Globus pallidus (tissue), 1 donor: ENCODE measurements at regions not wholly inside any gene's neighbourhood (a gene's known extent, or its start where the extent isn't known, plus 50 kb on each side); places are given as distances from the start of the nearest gene placed in this dataset.

Source experiments
- DNase-seq: peaks from one replicate; pipeline ENCODE4 v3.0.0-alpha.2; 2015; ENCODE audit warnings: low spot score

DNA sequence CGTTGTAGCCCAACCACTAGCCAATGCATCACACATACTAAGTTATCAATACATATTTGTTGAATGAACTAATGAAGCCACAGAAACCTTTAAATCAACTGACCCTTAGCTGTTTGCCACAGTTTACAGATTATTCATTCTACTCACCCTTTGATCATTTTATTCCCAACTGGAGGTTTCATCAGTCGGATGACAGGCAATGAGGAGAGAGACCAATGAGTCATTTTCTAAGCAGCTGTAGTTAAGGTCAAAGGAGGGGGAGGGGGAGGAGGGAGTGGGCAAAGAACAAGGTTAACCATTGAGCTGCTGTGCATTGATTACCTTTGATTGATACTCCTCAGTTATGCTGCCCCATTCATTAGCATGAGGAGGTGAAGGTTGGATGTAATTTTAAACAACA lies 469.5 kb downstream of the VRK1 start:
- no peak for DNase-seq

DNA sequence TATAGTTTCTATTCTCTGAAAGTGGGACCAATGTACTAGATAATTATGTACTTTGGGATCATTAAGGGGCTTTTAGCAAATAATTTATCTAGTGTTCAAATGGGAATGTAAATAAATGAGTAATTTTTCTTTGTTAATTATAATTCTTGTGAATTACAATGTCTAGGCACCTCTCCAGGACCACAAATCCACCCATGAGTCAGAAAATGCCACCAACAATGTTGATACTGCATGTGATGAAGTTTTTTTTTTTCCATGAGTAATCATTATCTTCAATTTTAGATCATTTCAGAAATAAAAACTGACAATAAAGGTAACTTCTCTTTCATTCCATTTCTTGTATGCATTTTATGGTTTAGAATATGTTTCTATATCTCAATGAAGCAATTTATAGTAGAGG lies 470.3 kb downstream of the VRK1 start:
- DNase-seq: no peak

DNA sequence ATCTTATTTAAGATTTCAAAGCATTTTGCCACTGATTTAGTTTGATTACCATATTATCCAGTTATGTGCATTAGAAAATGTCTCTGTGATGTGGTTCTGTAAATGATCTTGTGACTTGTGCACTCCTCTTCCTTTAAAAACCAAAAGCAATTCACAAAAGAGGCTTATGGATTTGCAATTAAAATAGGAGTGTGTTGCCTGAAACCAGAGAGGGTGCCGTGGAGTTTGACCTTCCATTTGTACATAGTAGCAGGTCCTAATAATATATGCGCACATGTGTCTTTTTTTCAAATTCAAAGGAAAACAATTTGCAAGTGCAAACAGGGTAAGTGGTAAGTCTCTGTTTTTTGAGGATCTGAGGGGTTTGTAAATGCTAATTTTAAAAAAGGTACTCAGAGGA lies 470.9 kb downstream of the VRK1 start:
- DNase-seq: no peak

DNA sequence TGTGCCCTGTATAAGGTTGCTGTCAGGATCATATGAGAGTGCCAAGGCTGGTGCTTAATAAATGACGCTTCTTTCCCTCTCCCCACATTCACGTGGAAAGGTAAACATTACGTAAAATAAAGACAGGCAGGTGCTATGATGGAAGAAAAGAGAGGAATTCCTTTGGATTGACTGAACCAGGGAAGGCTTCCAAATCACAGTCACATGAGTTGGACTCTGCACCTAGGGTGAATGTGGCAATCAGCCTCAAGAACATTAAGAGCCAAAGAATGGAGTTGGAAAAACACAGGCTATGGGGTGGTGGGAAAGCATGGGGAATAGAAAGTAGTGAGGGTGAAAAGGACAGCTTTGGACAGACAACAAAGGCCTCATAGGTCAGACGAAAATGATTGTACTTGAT lies 473.1 kb downstream of the VRK1 start:
- DNase-seq: no peak

DNA sequence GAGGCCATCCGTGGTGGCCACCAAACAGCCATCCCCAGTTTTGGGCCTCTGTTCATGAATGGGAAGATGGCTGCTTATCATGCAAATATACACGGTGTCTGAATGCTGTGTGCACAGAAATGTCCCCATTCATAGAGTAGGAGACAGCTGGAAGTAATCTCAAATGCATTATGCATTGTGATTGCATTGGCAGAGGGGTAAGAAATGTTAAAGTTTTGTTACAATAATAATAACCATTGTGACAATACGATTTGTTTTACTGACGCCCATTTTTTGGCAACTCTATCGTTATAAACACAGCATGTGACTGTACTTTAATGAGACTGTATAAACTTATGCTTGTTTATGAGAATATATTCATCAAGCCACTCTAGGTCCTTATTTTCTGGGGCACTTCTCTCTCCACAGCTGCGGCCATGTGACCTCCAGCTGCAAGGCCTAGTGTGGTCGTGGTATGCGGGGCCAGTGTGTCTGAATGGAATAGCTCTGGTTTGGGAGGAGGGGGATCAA lies 474.3 kb downstream of the VRK1 start:
- DNase-seq: no peak

DNA sequence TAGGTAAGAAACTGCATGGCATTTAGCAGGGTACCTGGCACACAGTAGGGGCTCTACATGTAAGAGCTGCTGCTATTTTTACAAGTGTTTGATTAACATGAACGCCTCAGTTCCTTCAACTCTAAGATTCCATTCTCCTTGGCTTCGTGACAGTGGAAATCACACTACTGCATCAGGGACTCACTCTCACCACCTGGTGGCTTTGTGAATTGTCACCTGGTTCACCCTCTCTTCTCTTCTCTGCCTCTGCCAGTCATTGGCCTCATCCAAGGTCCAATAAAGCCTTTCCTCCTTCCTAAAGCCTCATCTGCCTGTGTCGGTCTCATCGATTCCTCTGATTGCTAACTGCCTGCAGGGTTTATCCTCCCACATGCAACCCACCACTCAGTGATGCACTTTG lies 476.4 kb downstream of the VRK1 start:
- DNase-seq: no peak

DNA sequence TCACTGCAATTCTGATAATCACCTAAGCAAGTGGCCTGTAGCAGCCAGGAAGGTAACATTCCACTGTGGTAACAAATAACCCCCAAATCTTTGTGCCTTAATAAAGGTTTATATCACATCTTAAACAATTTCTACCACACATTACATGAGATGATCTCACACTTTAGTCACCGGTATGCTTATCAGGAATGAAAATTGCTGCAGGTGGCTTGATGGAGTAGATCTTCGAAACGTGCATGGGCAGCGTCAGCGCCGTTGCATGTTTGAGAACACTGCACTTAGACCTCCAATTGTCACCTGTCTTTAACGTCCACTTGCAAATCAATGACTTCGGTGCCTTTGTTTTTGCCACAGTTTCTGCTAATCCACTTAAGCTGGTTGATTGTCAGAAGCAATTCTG lies 477.4 kb downstream of the VRK1 start:
- DNase-seq: no peak

DNA sequence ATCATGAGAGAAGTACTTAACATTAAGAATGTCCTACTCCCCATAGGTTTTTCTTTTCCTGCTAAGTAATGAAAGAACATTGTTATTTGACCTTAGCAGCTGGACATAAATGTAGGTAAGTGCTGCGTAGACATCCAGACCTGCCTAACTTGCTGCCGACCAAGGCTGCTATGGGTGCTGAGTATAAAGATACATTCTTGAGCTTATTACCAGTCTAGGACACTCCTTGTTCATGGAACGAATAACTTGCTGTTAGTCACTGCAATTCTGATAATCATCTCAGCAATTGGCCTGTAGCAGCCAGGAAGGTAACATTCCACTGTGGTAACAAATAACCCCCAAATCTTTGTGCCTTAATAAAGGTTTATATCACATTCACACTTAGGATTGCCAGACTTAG lies 478.1 kb downstream of the VRK1 start:
- DNase-seq: no peak

DNA sequence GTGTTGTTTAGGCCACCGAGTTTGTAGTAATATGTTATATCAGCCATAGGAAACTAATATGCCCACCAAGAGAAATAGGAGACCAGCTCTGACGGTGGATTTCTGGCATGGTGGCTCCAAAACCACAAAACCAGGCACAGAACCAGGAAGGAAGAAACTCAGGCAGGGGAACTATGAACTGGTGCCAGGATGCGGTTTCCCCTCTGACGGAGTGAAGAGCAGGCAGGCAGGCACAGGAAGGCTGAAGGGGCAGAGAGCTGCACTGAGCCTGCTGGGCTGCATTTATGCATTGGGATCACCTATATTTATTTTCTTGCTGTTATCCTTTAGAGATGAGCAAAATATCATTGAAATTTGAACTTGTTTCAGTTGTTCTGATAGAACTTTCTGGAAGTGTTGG lies 479.4 kb downstream of the VRK1 start:
- no peak for DNase-seq

DNA sequence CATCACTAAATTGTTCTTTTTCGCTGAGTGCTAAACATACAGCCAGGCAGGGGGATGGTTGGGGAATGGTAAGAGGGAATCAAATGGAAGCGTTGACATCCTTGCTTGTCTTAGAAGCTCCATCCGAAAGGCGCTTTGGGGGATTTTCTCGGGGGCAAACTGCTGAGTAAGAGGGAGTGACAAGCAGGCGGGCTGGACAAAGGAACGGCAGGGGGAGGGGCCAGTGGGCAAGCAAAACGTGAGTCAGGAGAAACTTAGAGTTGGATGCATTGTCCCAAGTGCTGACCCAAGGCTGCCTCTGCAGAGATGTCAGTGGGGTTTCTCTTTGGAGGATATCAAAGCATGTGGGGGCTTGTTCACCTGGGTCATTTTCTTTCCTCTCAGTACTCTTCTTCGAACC lies 480.5 kb downstream of the VRK1 start:
- no peak for DNase-seq

DNA sequence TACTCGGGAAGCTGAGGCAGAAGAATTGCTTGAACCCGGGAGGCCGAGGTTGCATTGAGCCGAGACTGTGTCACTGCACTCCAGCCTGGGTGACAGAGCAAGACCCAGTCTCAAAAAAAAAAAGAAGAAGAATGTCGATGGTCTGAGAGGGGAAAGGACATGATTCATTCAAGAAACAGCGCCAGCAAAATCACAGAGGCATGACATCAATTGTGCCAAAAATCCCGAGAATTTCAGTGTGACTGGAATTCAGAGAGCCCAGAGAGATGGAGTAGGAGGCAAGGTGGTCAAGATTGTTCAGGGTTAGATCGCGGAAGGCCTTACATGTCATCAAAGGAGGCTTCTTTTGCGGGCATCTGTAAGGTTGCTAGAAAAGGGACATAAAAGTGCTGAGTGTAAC lies 483.3 kb downstream of the VRK1 start:
- no peak for DNase-seq

DNA sequence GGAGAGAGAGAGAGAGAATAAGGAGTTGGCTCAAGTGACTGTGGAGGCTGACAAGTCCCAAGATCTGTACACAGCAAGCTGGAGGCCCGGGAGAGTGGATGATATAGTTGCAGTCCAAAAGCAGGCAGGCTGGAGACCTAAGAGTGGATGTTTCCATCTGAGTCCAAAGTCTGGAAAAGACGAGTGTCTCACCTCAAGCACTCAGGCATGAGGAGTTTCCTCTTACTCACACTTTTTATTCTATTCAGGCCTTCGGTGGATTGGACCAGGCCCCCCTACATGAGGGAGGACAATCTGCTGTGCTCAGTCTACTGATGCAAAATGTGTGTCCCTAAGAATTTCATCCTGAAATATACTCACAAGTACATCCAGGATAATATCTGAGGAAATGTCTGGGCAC lies 484.6 kb downstream of the VRK1 start:
- DNase-seq: no peak

DNA sequence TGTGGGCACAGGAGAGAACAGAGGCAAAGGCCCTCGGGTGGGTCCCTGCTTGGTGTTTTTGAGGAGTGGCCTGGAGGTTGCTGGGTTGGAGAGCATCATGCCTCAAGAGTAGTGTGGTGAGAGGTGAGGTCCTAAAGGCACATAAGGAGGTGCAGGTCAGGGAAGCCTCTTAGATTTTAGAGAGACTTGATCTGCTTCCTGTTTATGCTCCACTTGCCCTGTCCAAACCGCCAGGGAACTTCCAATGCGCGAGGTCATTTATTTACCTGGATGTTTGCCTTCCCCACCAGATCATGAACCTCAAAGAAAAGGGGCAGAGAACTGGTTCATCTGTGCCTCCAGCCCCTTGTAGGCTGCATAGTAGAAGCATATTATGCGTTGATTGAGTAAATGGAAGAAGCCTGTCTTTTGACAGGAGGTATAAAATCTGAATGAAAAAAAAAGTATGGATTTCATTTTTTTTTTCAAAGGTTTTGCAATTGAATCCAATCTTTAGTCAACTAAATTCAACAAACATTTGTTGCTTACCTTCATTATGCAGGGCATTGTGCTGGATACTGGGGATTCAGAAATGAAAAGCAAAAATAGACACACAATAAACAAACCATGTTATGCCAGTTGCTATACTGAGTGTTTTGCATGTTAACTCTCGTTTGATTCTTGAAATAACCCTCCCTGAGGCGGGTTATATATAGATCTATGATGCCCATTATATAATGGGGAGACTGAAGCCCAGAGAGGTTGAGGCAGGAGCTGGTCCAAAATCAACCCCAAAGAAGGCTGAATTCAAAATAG lies 485.2 kb downstream of the VRK1 start:
- DNase-seq: no peak

DNA sequence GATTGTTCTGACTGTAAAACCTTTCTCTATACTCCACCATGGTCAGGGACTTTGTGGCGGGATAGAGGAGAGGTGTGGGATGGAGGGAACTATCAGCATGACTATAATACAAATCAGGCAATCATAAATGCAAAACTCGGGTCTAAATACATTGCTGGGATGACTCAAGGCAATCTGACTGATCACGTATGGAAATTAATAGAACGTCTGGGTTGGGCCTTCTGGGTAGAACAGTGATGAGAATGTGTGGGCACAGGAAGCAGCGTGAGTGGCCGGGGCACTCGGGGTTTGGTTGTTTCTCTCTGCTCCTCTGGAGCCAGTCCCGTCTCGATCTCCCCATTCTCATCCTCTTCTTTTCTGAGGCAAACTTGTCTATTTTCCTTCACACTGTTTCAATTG lies 485.8 kb downstream of the VRK1 start:
- no peak for DNase-seq

DNA sequence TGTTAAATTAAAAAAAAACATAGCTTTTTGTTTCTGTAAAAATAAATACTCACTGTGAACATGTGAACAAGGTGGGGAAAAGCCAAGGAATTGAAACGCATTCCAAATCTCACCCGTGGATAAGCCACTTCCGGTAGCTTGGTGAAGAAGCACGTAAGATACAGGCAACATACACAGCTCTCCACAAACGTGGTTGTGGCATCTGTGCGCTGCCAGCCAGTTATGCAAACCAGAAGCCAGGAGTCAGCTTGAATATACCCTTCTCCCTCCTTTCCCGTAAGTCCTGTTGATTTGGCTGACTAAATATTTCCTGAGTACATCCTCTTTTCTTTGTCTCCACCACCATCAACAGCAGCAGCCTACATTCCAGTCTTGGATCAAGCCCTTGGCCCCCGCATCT lies 486.2 kb downstream of the VRK1 start:
- DNase-seq: no peak

DNA sequence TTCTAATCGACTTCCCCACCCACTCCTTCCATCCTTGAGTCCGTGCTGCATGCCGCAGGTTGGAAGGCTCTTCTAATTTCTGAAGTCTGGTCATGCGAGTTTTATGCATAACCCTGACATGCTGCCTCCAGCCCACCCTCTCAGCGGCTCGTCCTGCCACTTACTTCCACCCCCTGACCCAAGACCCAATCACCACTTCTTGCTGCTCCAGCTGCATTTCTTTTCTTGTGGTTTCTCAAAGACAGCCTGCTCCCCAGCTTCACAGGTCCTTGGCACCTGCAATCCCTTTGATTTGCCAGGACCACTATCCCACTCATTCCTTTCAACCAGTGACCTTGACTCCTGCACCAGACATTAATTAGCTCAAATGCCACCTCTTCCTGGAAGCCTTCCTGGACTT lies 486.7 kb downstream of the VRK1 start:
- DNase-seq: no peak

DNA sequence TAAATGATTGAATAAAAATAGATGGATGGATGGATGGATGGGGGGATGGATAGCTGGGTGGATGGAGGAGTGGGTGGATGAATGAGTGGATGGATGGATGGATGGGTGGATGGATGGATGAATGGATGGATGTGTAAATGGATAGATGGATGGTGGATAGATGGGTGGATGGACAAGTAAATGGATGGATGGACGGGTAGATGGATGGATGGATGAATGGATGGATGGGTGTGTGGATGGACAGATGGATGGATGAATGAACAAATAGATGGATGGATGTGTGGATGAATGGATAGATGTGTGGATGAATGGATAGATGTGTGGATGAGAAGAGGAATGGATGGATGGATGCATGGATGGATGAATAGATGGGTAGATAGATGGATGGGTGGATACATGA lies 490.8 kb downstream of the VRK1 start:
- no peak for DNase-seq

DNA sequence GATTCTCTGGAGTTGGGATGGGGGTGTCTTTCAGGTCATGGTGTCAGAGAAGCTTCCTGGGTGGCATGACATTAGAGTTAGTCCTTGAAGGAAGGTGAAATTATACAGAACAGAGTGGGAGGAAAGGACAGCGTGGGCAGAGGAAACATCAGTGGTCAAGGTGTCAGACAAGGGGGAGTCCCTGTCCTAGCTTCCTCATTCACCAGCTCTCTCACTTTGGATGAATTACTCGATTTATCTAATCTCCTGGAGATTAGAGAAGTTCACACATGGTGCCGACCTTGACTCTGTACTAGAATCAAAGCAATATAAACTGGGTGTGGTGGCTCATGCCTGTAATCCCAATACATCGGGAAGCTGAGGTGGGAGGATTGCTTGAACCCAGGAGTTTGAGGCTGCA lies 492.9 kb downstream of the VRK1 start:
- no peak for DNase-seq

DNA sequence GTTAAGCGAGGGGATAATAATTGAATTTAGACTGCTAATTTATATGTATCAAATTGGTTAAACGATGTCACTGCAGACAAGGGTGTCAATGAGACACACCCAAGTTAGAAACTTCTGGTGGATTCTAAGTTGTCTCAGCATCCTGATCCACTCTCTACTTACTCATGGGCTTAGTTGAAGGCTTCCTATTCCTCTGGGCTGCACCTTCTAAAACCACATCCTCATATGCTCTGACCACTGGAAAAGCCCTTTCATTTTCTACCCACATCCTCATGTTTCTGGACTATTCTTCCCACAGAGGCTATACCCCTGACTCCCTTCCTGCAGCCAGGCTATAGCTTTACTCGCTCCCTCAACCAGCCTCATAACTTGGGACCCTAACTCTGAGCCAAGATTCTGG lies 493.8 kb downstream of the VRK1 start:
- no peak for DNase-seq

DNA sequence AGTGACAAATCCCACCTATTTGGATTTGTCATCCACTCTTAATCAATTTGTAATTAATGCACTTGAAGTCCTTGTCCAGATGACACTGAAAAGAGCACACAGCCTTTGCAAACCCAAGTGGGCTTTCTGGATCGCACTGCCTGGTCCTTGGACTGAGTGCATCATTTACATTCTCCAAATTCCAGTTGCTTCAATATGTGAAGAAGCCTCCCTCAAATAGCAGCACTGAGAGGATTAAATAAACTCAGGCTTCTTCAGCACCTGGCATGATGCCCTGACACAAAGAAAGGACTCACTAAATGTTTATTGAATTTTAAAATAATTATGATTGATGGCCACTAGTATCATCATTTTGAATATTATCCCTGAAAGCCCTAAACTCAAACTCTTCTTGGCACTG lies 496.5 kb downstream of the VRK1 start:
- DNase-seq: no peak

DNA sequence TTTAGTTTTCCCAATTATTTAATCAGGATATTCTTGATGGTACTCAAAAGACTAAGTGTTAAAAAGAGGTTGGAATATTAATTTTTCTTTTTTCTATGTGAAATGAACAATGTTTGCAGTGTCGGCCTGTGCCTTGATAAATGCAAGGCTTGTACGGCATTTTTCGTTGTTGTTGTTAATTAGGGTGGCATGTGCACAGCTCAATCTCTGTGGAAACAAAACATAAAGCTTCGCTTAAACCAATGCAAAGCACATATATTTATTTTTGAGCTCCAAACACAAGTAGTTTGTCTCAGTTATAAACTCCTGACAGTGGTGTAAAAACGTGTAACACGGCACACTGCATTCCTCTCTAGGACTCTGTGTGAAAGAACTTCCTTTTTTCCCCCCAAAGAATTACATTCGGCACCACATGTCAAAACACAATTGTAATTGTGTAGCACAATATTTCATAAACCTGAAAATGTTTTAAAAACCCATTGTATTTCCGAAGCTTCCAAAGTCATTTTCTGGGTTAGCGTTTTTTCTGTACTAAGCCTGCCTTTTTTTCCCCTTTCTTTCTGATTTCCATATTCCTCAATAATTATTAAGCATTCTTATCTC lies 498.0 kb downstream of the VRK1 start:
- no peak for DNase-seq

DNA sequence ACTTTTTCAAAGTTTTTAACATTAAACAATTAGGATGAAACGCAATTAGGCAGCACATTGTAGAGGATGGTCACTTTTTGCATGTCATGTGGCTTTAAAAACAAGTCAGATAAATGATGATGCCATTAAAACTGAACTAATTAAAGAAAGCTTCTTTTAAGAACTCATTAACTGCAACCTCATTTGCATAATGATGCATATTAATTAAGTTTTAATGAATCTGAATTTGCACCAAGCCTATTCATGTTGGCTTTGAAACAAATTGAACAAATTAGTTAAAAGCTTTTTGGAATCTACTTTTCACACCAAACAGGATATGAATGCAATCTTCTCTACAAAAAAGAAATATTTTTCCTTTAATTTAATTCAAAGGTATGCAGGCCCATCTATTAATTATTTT lies 499.0 kb downstream of the VRK1 start:
- no peak for DNase-seq

DNA sequence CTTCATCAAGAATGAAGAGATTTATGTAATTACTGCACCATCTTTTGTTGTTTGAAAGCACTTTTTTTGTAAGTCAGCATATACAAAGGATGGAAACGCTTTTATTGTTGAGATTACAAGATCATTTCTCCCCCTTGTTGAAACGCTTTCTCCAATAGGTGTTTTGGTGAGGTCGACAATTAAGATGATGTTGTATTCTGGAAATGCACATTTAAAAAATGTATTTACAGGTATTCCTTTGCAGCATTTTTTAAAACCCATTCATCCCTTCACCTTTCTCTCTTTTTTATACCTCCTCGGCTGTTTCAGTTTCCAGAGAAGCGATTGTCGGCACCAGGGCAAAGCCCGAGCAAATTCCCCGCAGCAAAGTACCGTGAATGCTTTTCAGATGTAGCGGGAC lies 499.9 kb downstream of the VRK1 start:
- DNase-seq: no peak

DNA sequence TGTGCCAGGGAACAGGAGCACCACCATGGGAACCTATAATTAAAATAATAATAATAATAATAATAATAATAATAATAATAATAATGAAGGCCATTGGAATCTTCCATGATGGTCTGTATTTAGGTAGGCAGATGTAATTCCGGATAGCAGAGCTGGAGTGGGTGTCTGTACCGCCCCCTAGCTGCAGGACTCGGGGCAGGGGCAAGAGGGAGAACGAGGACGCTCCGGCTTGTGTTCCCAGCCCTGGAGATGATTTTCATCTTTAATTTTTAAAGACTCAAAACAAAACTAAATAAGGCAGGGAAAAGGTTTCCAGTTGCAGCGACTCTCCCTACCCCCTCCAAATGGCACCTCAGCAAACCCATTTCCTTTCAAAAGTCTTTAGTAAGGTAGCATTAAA lies 501.1 kb downstream of the VRK1 start:
- no peak for DNase-seq
